Smooth muscle cell of the brain vasculature (primary cell): ENCODE measurements at regions not wholly inside any gene's neighbourhood (a gene's known extent, or its start where the extent isn't known, plus 50 kb on each side); places are given as distances from the start of the nearest gene placed in this dataset.

ENCODE experiments used
- DNase-seq: peaks from one replicate; pipeline ENCODE4 v3.0.0-alpha.2; 2012; ENCODE audit warnings: low read depth, low spot score

DNA sequence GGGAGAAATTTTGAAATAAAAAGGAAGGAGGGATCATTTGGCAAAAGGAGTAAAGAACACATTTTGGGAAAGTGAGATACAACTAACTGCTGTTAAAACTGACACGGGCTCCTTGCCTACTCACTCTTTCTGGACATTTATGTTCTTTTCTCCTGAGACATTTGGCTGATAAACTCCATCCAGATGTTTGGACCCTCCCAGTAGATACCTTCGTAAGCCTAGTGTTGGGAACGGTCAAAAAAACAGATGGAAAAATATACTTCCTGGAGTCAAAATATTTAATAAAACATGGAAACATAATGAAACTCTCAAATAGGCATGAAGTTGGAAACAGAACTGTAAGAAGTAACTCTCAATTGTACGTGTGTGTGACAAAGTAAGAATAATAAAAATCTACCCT, 360.1 kb upstream of the RIOK2 start:
- DNase-seq: no peak

DNA sequence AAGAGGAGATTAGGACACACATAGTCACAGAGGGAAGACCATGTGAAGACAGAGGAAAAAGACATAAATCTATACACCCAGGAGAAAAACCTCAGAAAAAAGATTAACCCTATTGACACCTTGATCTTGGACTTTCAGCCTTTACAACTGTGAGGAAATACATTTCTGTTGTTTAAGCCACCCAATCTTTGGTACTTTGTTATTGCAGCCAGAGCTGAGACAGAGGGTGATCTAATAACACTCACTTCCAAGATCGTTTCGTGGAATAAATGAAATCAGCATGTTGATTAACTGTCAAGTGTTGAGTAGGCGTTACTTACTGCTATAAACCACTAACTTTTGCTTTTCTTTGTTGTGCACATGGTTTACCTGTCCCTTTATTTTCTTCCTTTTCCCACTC, 361.2 kb upstream of the RIOK2 start:
- no peak for DNase-seq

DNA sequence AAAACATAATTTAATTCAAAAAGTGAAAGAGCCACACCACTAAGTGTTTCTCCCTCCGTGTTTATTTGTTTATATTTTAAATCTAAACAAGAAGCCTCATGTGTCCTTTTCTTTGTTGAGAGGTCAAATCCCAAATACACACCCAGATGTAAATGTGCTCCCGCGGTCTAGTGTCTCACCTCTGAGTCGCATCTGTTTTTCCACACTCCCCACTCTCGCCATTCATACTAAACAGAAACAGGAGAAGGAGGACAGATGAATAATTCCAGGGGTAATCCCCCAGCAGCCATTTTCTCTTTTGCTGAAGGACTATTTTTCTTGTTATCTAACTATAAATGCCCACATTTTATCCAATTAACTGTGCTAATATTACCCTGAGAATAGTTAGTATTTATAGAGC, 361.6 kb upstream of the RIOK2 start:
- DNase-seq: no peak

DNA sequence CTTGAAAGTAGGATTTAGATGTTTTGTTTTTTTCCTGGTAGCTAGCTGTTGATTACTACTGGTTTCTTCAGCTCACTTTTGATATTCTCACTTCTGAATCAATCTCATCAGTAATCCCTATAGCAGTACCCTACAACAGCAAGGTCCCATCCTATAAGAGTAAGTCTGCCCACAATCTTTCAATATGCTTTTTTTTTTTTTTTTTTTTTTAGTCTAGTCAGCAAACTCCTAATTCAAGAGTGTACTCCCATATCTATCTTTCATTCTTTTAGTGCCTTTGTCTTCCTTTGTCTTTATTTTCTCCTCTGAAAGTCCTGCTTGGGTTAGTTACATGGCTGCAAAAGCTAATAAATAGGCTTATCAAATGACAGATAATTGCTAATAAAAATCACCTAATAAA, 362.4 kb upstream of the RIOK2 start:
- DNase-seq: no peak

DNA sequence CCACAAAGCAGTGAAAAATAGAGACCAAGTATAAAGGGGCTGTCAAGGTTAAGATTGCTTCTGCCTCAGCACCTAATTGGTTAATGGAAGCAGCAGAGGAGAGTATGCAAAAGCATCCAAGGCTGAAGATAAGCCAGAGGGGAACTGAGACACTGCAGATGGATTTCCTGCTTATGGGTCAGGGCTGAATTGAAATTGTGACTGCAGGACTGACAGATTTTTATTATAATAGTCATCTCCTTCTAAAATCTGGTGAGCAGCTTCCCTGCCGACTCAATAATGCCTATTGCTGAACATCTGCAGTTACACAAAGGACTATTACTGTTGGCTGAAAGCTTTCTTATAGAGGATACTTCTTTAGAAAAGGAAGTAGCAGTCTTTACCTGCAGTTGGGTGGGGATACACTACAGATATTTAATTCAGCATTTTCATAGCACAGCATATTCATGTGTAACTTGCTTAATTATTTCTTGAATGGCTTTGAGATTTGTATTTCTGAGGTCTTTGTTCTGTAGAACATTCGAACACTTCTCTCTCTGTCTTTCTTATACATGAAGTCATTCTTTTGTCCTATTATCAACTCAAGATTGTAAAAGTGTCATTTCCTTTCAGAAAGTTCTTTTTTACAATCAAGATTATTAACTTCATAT, 363.0 kb upstream of the RIOK2 start:
- no peak for DNase-seq

DNA sequence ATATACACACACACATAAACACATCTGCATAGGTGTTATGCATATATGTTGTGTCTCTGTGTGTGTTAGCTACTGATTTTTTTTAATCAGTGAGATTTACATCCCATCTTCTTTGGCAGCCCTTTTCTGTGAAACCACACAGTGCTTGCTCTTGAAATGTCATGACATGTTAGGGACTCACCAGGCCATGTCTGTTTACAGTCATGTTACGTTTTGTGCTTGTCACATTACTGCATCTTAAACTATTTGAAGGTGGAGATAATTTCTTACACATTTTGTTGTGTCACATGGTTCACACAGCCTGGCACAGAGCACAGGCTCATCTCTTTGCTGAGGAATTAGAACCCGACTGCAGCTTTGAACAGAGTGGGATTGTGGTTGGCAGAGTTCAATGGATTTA, 364.4 kb upstream of the RIOK2 start:
- no peak for DNase-seq

DNA sequence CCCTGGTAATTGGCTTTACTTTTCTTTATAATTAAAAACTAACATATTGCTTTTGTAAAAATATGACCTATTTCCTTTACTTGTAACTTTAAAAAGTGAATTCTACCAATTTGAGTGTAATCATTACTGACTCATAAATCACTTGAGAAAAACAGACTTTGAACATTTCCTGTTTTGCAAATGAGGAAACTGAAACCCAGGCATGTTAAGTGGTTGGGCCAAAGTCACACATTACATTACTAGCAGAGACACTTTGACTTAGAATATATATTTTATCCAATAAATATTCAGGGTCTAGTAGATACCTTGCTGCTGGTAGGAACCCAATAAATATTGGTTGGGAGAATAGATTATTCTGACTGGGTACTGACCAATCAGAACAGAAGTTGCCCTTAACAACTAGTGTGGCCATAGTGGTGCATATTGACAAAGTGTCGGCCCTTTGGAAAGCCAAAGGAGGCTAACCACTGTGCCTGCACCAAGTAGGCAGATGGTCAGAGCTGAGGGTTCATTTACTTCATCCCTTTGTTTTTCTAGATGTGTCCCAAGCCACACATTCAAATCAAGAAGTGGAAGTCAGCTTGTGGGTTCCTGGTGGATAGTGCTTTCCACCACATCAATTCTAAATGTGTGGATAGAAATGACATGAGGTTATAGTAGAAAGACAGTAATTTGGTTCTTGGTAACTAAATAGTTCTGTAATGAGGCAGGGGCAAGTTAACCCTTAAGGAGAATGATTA, 365.1 kb upstream of the RIOK2 start:
- no peak for DNase-seq

DNA sequence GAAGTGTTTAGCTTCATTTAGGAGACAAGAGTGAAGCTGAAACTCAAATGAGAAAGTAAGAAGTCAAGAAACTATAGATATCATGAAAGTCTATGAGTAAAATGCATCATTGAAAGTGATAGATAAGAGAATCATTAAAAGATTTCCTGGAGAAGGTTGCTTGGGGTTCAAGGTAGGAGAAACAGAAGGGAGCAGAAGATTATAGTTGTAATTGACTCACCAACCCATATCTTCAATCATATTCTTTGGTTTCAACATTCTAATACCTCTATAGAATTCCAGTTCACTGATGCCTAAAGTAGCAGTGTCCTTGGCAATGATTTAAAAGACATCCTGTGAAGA, 365.7 kb upstream of the RIOK2 start:
- DNase-seq: no peak

DNA sequence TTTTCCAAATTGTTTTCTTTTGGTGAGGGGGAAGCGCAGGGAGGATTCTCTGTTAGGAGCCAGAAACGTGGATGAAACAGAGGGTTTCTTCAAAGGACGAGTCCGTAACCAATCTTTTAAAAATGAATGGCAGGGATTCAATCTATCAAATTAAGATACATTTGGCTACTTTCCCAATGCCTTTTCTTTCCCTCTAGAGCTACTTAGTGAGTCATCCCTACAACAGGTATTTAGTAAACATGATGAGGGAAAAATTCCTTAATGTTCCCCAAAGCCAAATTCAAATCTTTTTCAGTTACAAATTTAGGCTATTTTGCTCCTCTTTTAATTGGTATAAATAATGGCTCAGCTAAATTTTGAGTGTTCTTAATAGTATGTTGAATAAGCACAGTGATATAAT, 366.4 kb upstream of the RIOK2 start:
- DNase-seq: no peak

DNA sequence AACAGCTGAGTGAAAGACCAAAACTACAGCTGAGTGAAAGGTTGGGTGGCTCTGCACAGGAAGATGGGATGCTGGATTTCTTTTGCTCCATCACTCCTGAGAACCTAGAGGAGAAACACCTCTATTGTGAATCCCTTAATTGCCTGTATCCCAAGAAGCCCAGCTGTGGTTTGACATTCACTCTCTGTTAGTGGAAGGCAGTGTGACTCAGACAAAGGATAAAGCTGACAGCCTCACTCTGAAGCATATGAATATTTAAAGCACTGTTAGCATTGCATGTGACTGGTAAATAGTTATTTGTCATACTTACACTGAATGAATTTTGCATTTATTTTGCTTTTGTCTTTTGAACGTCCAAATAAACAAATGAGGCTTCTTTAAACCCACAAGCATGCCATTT, 367.1 kb upstream of the RIOK2 start:
- DNase-seq: no peak

DNA sequence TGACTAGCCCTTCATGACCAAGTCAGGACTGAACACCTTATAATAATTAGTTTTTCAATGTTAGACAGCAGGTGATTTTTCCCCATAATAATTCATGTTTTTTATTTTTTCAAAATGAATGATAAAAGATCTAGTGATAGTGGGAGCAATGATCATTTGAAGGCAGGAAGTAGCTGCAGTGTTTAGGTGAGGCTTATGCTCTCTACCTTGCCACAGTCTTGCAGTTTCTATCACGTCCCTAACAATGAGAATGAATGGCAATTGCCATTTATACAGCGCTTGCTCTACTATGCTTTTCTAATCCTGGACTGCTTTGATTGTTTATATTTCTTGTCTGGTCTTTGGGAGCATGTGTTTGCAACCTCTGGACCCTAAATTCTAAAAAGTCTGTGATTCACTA, 367.8 kb upstream of the RIOK2 start:
- no peak for DNase-seq

DNA sequence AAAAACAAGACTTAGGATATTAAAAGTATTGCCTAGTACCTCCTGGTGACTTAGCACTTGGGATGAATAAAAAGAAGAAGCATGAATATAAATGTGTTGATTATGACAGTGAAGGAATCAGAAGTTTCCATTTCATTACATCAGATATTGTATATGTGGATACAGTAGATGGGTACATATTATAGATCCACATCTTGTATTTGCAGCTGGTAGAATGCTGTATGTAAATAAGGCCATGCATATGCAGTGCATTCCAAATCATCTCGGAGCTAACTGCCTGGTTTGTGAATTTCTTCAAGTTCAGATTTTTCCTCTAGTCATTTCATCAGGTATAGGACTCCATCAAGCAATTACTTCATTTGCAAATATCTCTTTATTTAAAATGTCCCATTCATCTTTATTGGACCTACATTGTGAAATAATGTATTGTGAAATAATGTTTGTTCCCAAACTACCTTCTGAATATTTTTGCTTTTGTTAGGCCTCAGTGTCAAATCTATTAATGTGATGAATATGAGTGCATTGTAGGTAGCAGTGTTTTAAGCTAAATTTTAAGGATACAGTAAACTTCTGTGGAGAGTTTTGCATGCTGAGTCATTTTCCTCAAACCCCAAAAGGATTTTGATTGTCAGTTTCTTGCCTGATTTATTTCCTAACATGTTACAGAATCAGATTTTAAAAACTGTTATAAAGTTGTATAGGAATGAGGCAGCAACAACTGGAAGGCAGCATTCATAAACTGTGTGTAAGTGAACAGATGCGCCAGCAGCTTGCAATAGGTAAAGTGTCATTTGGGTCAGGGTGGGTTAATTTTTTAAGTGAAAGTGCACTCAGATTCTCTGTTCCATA, 370.8 kb upstream of the RIOK2 start:
- DNase-seq: no peak

DNA sequence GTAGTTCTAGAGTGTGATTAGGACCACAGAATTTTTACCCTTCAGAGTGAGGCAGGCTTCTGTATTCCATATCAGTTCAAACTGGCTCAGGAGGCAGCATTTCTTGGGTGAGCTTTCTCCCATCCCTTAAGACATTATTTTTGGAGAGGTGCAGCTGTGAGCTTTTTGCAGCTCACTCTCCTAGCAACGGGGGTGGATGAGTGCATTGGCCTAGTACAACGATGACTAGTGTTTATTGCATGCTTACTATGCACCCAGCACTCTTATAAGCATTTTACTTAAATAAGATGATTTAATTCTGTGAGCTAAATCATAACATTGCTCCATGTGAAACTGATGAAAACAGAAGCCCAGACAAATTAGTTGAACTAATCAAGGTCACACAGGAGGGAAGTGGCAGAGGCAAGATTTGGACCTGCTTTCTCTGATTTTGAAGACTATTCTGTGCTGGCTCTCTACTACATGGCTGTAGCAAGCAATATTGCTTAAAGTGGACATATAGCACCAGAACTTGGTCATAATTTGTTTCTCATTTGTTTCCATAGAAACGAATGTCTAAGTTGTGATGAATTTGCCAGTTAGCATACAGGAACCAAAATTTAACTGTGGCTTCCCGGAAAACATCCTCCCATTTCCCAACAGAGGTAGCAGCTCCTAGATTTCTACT, 372.1 kb upstream of the RIOK2 start:
- no peak for DNase-seq

DNA sequence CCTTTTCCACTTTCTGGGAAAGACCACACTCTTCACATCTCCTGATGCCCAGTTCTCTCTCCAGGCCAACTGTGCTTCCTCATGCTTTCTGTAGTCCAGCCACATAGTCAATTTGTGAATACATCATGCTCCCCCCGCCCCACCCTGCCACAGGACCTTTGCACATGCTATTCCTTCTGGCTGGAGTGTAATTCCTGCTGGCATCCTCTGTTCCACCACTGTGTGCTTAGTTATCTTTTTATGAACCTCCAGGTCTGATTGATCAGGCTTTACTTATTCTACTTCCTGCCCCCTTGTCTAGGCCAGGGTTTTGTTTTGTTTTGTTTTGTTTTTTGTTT, 372.6 kb upstream of the RIOK2 start:
- DNase-seq: no peak

DNA sequence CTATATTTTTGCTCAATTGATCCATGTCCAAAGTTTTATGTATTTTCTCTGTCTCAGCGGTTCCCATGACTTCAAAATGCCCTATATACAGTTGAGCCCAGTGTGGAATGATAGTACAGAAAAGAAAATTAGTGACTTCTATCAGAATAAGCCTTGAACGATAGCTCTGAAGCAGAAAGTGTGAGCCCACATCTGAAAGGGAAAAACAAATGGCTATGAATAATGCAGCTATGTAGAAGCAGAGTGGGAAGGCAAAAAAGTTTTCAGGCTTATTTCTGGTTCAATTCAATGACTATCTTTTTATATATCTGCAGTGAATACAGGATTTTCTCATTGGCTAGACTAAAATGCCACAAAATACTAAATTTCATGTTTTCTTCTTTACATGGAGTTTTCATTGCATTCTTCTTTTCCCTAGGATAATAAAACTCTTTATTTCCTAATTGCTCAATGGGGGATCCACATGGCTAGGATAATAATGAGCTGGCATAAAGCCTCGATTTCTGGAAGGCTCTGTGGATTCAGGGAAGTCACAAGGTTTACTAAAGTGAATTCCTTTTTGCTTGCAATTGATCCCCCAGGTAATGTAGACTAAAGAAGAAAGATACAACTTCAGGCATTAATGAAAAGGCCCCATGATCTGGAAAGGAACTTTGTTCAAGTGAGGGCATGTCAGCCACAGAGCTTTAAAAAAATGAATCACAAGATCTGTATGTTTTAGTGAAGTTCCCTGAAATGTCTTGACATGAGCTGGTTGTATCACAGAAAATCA, 377.0 kb upstream of the RIOK2 start:
- DNase-seq: no peak

DNA sequence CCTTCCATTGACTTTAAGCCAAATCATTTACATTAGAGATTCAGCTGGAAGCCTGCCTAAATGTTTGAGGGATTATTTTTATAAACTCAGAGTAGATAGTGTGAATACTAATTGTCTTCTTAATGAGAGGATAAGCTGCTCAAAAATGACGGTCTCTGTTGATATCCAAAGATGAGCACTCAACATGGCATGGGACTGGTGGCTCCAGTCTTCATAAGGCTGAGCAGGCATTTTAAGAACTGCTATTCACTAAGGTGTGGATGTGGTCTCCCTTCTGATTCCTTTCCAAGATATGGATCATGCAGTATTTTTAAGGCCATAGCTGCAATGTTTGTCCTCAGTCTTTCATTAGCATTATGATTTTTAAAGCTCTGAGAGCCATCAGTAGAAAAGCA, 377.5 kb upstream of the RIOK2 start:
- DNase-seq: no peak

DNA sequence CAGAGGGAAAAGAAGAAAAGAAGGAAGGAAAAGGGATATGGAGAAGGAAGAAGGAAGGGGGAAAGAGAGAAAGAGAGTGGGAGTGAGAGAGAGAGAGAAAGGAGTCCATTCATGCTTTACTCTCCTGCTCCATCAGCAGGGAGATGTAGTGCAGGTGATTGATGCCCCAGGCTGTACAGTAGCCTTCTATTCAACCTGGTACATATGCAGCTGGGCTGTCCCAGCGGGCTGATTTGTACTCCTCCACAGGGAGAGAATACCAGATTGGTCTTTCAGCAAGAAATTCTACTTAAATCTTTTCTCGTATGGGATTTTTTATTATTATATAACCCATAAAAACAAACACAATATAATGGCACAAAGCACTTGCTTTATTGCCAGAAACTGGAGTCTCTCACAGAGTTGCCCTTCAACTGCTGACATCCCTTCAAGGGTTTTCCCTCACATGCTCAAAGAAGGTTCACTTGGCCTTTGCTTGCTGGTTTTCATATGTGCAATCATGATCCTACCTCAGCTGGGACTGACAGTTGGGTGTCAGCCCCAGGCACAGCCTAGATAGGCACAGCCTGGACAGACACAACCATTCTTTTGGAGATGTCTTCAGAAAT, 380.1 kb upstream of the RIOK2 start:
- no peak for DNase-seq

DNA sequence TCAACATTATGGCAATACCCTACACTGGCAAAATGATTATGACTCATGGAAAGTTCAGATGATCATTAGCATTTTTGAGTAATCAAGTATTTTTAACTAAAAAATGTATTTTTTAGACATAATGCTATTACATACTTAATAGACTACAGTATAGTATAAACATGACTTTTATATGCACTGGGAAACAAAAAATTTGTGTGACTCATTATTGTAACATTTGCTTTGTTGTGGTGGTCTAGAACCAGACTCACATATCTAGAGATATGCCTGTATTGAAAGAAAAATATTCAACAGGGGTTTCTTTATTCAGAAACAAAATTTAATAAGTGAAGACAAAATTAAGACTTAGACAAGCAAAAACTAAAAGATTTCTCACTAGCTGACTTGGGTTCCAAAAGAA, 385.3 kb upstream of the RIOK2 start:
- DNase-seq: no peak

DNA sequence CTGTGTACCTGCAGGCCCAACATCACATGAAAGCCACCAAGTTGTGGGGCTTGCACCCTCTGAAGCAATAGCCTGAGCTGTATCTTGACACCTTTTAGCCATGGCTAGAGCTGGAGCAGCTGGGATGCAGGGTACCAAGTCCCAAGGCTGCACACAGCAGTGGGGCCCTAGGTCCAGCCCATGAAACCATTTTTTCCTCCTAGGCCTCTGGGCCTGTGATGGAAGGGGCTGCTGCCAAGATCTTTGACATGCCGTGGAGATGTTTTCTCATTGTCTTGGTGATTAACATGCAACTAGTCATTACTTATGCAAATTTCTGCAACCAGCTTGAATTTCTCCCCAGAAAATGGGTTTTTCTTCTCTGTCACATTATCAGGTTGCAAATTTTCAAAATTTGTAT, 387.2 kb upstream of the RIOK2 start:
- no peak for DNase-seq

DNA sequence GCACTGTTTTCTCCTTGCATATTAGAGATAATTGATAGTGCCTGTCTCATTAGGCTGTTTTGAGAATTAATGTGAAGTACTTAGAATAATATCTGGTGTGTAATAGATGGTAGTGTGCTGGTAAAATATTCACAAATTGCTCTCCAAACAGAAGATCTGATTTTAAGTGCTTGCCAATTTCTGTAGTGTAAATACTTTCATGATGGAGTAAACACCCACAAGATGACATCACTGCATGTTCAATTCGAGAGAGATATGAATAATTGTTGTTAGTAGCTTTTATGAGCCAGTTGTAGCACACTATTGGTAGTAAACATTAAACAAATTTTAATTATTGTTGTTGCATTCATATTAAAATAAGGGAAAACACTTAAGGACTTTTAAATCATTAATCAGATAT, 392.3 kb upstream of the RIOK2 start:
- no peak for DNase-seq

DNA sequence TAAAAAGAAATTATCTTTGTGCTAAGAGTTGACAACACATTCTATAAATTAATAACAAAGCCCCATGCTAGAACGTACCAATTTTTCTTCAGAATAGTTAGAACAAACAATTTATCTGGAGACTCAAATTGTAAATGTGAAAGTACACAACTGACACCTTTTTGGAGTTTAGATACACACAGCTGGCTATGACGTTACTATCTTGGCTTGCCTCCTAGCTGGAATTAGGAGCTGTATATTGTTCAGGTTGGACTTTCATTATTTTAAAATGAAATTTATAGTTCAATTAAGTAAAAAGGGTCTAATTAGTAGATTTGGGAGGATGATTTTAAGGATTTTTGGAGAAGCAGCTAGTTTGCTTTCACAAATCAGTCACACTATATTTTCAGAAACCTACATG, 393.9 kb upstream of the RIOK2 start:
- DNase-seq: no peak
